ENCODE measurements at regions not wholly inside any gene's neighbourhood (a gene's known extent, or its start where the extent isn't known, plus 50 kb on each side); places are given as distances from the start of the nearest gene placed in this dataset.

- no peak for TF ChIP-seq CTCF (IDR thresholded peaks at IDR 0.05)
- TF ChIP-seq EP300 (IDR thresholded peaks at IDR 0.05) = no peak
- no peak for TF ChIP-seq POLR2A (IDR thresholded peaks at IDR 0.05)
These were observed 1559.2 kb downstream of the SLITRK1 start for GRCh38 chr13:82323101-82323500.

Measured in sigmoid colon (tissue), 4 donors.